ENCODE measurements at regions not wholly inside any gene's neighbourhood (a gene's known extent, or its start where the extent isn't known, plus 50 kb on each side); places are given as distances from the start of the nearest gene placed in this dataset.

DNA sequence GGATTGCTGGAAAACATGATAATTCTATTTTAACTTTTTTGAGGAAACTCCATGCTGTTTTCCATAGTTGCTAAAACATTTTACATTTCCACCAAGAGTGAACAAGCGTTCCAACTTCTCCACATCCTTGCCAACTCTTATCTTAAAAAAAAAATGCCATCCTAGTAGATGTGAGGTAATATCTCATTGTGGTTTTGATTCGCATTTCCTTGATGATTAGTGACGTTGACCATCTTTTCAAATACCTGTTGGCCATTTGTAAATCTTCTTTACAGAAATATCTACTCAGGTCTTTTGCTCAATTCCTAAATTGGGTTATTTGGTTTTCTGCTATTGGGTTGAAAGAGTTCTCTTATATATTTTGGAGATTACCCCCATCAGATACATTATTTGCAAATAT is 77.4 kb upstream of the CLDN14 start:
- TF ChIP-seq, protein P1, sequence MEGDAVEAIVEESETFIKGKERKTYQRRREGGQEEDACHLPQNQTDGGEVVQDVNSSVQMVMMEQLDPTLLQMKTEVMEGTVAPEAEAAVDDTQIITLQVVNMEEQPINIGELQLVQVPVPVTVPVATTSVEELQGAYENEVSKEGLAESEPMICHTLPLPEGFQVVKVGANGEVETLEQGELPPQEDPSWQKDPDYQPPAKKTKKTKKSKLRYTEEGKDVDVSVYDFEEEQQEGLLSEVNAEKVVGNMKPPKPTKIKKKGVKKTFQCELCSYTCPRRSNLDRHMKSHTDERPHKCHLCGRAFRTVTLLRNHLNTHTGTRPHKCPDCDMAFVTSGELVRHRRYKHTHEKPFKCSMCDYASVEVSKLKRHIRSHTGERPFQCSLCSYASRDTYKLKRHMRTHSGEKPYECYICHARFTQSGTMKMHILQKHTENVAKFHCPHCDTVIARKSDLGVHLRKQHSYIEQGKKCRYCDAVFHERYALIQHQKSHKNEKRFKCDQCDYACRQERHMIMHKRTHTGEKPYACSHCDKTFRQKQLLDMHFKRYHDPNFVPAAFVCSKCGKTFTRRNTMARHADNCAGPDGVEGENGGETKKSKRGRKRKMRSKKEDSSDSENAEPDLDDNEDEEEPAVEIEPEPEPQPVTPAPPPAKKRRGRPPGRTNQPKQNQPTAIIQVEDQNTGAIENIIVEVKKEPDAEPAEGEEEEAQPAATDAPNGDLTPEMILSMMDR (conservative IDR thresholded peaks at IDR 0.05; ENCODE audit: low read length), result no peak
- no peak for TF ChIP-seq EZH2phosphoT487 (IDR thresholded peaks at IDR 0.05; ENCODE audit: borderline replicate concordance)
- Histone ChIP-seq H3K4me3 (ENCODE audit: low read length, poor library complexity, severe bottlenecking) (no peak overlapping the region), H2AFZ (ENCODE audit: low read length) (no peak overlapping the region), H3K79me2 (ENCODE audit: insufficient read depth, low read length) (no peaks in the 10 kb centered on the region), H3K9me3 (ENCODE audit: insufficient read depth, low read depth, low read length) (no peaks in the 10 kb centered on the region), H3K36me3 (ENCODE audit: insufficient read depth, low read length) (no peaks in the 10 kb centered on the region), H3K4me2 (ENCODE audit: low read depth, low read length, poor library complexity, severe bottlenecking) (no peak overlapping the region), H3K9me2 (replicated peaks; ENCODE audit: low read depth, low read length) (no peaks in the 10 kb centered on the region), H3K4me1 (ENCODE audit: insufficient read depth, low read length, poor library complexity, severe bottlenecking) (peaks cover 10% of the 10 kb centered on the region), H3K9ac (ENCODE audit: low read depth, low read length, poor library complexity, severe bottlenecking) (no peak overlapping the region), H4K20me1 (ENCODE audit: insufficient read depth, low read length, poor library complexity, severe bottlenecking) (no peaks in the 10 kb centered on the region), H3K27me3 (ENCODE audit: insufficient read depth, low read length, poor library complexity, severe bottlenecking) (no peaks in the 10 kb centered on the region), H3F3A (ENCODE audit: low read depth) (no peaks in the 10 kb centered on the region)

DNA sequence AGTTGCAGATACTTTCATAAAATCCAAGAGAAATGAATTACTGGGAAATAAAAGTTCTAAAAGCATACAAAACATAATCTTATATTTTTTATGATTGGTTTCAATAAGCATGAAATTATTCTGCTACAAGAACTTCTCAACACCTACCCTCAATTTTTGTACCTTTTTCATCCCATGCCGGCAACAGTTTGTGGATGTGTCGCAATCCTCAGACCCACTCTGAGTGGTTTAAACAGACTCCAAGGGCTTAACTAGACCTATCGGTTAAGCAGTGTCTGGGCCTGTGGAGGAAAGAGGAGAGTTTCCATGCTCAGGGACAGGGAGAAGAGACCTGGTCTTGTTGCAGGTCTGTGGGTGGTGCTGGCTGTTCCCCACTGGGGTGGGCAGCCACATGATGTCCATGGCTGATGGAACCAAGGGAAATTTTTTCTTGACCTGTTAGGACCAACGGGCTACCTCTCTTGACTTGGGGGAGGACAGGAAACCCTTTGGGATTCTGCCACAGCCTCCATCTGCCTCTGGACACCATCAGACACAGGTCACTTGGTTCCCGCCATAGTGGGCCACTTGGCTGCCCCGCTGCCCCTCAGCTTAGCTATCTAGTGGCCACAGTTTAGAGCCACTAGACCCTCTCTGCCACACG is 81.1 kb upstream of the CLDN14 start:
- no peaks in the 10 kb centered on the region for H3K27me3 ChIP-seq (ENCODE audit: insufficient read depth, low read length, poor library complexity, severe bottlenecking)
- H3K79me2 ChIP-seq (ENCODE audit: insufficient read depth, low read length), result no peaks in the 10 kb centered on the region

DNA sequence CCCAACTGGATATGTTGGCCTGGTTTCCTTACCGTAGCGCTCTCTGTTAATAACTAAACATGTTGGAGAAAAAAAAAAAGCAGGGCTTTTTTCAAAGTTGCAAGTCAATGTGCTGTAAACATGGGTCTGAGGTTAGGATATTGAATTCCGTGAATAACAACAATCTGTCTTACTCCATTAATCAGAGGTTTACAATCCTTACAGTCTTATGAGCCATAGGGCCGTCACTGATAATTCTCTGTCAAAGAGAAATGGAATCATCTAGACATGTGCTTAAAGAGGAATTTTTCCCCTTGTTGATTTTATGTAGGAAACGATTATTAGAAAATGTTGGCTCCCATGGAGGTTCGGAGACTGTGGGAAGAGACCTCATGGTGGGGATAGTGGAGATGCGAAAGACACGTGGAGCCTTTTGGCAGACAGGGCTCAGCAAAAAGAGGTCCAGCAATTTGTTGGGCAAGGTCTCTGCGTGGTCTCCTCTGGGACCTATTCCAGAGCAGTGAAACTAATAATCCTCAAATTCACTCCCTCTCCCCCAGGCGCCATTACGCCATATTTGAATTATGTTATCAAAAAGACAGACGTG is 83.5 kb upstream of the CLDN14 start:
- Histone ChIP-seq H3K4me1 (ENCODE audit: insufficient read depth, low read length, poor library complexity, severe bottlenecking) (peaks cover 13% of the 10 kb centered on the region), H3K9me2 (replicated peaks; ENCODE audit: low read depth, low read length) (no peaks in the 10 kb centered on the region), H4K20me1 (ENCODE audit: insufficient read depth, low read length, poor library complexity, severe bottlenecking) (no peaks in the 10 kb centered on the region), H3K9ac (ENCODE audit: low read depth, low read length, poor library complexity, severe bottlenecking) (no peak overlapping the region), H3F3A (ENCODE audit: low read depth) (no peaks in the 10 kb centered on the region), H3K27me3 (ENCODE audit: insufficient read depth, low read length, poor library complexity, severe bottlenecking) (no peaks in the 10 kb centered on the region), H3K36me3 (ENCODE audit: insufficient read depth, low read length) (no peaks in the 10 kb centered on the region), H3K4me3 (ENCODE audit: low read length, poor library complexity, severe bottlenecking) (no peak overlapping the region), H3K9me3 (ENCODE audit: insufficient read depth, low read depth, low read length) (no peaks in the 10 kb centered on the region), H3K4me2 (ENCODE audit: low read depth, low read length, poor library complexity, severe bottlenecking) (no peak overlapping the region), H3K79me2 (ENCODE audit: insufficient read depth, low read length) (no peaks in the 10 kb centered on the region), H2AFZ (ENCODE audit: low read length) (no peak overlapping the region)
- TF ChIP-seq, protein P1 (conservative IDR thresholded peaks at IDR 0.05; ENCODE audit: low read length), result no peak
- TF ChIP-seq EZH2phosphoT487 (IDR thresholded peaks at IDR 0.05; ENCODE audit: borderline replicate concordance), result no peak

More for the DNA sequence above, 81.1 kb upstream of the CLDN14 start:
- H3K9me3 ChIP-seq (ENCODE audit: insufficient read depth, low read depth, low read length), result no peaks in the 10 kb centered on the region
- H3F3A ChIP-seq (ENCODE audit: low read depth), result no peaks in the 10 kb centered on the region
- no peaks in the 10 kb centered on the region for H3K36me3 ChIP-seq (ENCODE audit: insufficient read depth, low read length)
- H3K4me2 ChIP-seq (ENCODE audit: low read depth, low read length, poor library complexity, severe bottlenecking), result no peak overlapping the region
- H3K4me1 ChIP-seq (ENCODE audit: insufficient read depth, low read length, poor library complexity, severe bottlenecking), result peaks cover 13% of the 10 kb centered on the region
- no peak overlapping the region for H3K9ac ChIP-seq (ENCODE audit: low read depth, low read length, poor library complexity, severe bottlenecking)
- no peaks in the 10 kb centered on the region for H3K9me2 ChIP-seq (replicated peaks; ENCODE audit: low read depth, low read length)
- no peaks in the 10 kb centered on the region for H4K20me1 ChIP-seq (ENCODE audit: insufficient read depth, low read length, poor library complexity, severe bottlenecking)
- no peak overlapping the region for H2AFZ ChIP-seq (ENCODE audit: low read length)
- H3K4me3 ChIP-seq (ENCODE audit: low read length, poor library complexity, severe bottlenecking), result no peak overlapping the region
- TF ChIP-seq EZH2phosphoT487 (IDR thresholded peaks at IDR 0.05; ENCODE audit: borderline replicate concordance), result no peak
- TF ChIP-seq, protein P1 (conservative IDR thresholded peaks at IDR 0.05; ENCODE audit: low read length), result no peak
